PC-3 (cell line): ENCODE measurements at regions not wholly inside any gene's neighbourhood (a gene's known extent, or its start where the extent isn't known, plus 50 kb on each side); places are given as distances from the start of the nearest gene placed in this dataset.

Experiments used
- CTCF ChIP-seq: fragments of 300-600 bp; sonication (generic); conservative IDR thresholded peaks from 2 replicates; pipeline ENCODE4 v1.5.1; 2017; ENCODE audit warnings: antibody characterized with exemption, low read depth, mild to moderate bottlenecking, low read length
- EZH2 ChIP-seq: fragments of 300-600 bp; sonication (generic); IDR thresholded peaks from one replicate; pipeline ENCODE4 v1.6.1; 2017; ENCODE audit warnings: antibody characterized with exemption, mild to moderate bottlenecking, low read length; ENCODE audit not compliant: unreplicated experiment
- EZH2phosphoT487 ChIP-seq: fragments of 300-600 bp; sonication (generic); IDR thresholded peaks from 2 replicates; pipeline ENCODE4 v1.6.1; 2018; ENCODE audit warnings: mild to moderate bottlenecking, antibody characterized with exemption, low read length, borderline replicate concordance

GRCh38 chr11:37907436-37908218 lies 1309.6 kb upstream of the RAG2 start:
- TF ChIP-seq CTCF (no peak), EZH2 (no peak), EZH2phosphoT487 (no peak)
